Ovary (tissue), 7 donors: ENCODE measurements at regions not wholly inside any gene's neighbourhood (a gene's known extent, or its start where the extent isn't known, plus 50 kb on each side); places are given as distances from the start of the nearest gene placed in this dataset.

Experiments used
- DNase-seq, 5 donors: peaks; one replicate each; pipeline ENCODE4 v3.0.0-alpha.2; 2019 to 2020
- H3K27ac ChIP-seq, 2 donors: fragments of 200-600 bp; one replicate each; pipeline versions ENCODE4 v1.5.1 to v1.8.0; 2019 to 2022
- H3K27me3 ChIP-seq: fragments of 200-600 bp; one replicate; pipeline ENCODE4 v1.8.0; 2022
- H3K36me3 ChIP-seq: fragments of 200-600 bp; sonication (generic); one replicate; pipeline ENCODE4 v1.5.1; 2019
- H3K4me1 ChIP-seq: one replicate; pipeline ENCODE4 v1.8.1; 2013; ENCODE audit warnings: mild to moderate bottlenecking, moderate library complexity; ENCODE audit not compliant: insufficient read depth
- H3K4me3 ChIP-seq: fragments of 200-600 bp; sonication (generic); one replicate; pipeline ENCODE4 v1.5.1; 2017
- H3K9me3 ChIP-seq, 2 donors: fragments of 200-600 bp in 1 of 2; sonication (generic) in 1 of 2; one replicate each; pipeline versions ENCODE4 v1.5.1 to v1.8.1; 2013 to 2019; ENCODE audit warnings: mild to moderate bottlenecking in 1 of 2, moderate library complexity in 1 of 2
- EP300 ChIP-seq: sonication (generic); formaldehyde crosslinking; IDR thresholded peaks from one replicate; pipeline ENCODE4 v1.6.1; 2017; ENCODE audit warnings: antibody characterized with exemption
- POLR2A ChIP-seq: fragments of 450-650 bp; IDR thresholded peaks from one replicate; pipeline ENCODE4 v1.6.1; 2017; ENCODE audit warnings: antibody characterized with exemption, mild to moderate bottlenecking, moderate library complexity
- WGBS, 3 donors: extraction: QIAGEN DNeasy Blood & Tissue Kit in 1 of 3; methylation state at CpG; one replicate each; pipeline versions ENCODE4 v1.1.5 to v1.1.7; 2013 to 2017; 5-methylcytosine and 5-hydroxymethylcytosine counted together
- intact Hi-C, 4 donors: fragments of 100-400 bp; cut with DNase I; formaldehyde crosslinking; loops; one replicate each; pipeline versions ENCODE4 v1.11.0 to v1.15.1; 2022 to 2023
- TF ChIP-seq, protein P1 (sequence below), 3 donors: fragments of 450-650 bp in 2 of 3; fragments of 200-600 bp in 1 of 3; IDR thresholded peaks; one replicate each; pipeline versions ENCODE4 v1.5.1 to v1.8.0; 2016 to 2022; ENCODE audit warnings: antibody characterized with exemption in 3 of 3, mild to moderate bottlenecking in 1 of 3
- donor health status: DM: no; HTN: no; CAD: no; lungs with moderate emphysema.
- donor health status: DM: no; HTN: no; CAD: no.
- donor health status: Bipolar disorder and iron deficiency.
- donor health status: DM: no; HTN: no; CAD: no.
- donor health status: DM: yes; HTN: yes; CAD: no.

- WGBS, 3 donors: 61 to 83% (median 74%) methylated on average over 4 of the region's 4 CpGs
- intact Hi-C loops: no loop called here
- no peak for DNase-seq
- TF ChIP-seq EP300 (no peak), POLR2A (no peak)
- TF ChIP-seq, protein P1, sequence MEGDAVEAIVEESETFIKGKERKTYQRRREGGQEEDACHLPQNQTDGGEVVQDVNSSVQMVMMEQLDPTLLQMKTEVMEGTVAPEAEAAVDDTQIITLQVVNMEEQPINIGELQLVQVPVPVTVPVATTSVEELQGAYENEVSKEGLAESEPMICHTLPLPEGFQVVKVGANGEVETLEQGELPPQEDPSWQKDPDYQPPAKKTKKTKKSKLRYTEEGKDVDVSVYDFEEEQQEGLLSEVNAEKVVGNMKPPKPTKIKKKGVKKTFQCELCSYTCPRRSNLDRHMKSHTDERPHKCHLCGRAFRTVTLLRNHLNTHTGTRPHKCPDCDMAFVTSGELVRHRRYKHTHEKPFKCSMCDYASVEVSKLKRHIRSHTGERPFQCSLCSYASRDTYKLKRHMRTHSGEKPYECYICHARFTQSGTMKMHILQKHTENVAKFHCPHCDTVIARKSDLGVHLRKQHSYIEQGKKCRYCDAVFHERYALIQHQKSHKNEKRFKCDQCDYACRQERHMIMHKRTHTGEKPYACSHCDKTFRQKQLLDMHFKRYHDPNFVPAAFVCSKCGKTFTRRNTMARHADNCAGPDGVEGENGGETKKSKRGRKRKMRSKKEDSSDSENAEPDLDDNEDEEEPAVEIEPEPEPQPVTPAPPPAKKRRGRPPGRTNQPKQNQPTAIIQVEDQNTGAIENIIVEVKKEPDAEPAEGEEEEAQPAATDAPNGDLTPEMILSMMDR (IDR thresholded peaks at IDR 0.05): no peak
- no peak overlapping the region for H3K27ac ChIP-seq
- no peaks in the 10 kb centered on the region for H3K27me3 ChIP-seq
- H3K4me3 ChIP-seq: no peak overlapping the region
- H3K4me1 ChIP-seq: no peaks in the 10 kb centered on the region
- no peaks in the 10 kb centered on the region for H3K9me3 ChIP-seq
- H3K36me3 ChIP-seq: no peaks in the 10 kb centered on the region
Measured at GRCh38 chr11:11706028-11706427, 84.2 kb upstream of the GALNT18 start.

DNA sequence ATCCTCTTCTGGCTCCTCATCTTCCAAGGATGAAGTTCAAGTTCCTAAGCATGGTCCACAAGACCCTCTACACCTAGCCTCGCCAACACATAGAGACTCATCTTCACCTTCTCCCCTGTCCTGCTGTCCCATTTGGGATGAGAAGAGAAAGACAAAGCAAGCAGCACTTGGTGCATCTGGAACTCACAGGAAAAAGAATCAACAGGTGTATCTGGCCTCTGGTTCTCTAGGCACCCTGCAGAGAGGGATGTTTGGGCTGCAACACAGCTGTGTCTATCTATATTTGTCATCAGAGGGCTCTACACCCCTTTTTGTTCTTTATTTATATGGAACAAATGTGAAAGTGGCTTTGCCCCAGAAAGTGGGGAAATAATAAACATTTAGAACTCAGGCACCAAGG is 82.1 kb upstream of the GALNT18 start:
- Histone ChIP-seq H3K27me3 (no peaks in the 10 kb centered on the region), H3K9me3 (no peaks in the 10 kb centered on the region), H3K4me1 (no peaks in the 10 kb centered on the region), H3K36me3 (no peaks in the 10 kb centered on the region), H3K27ac (no peak overlapping the region), H3K4me3 (no peak overlapping the region)
- intact Hi-C loops: no loop called here
- 80 to 100% (median 87%) methylated on average over 1 of the region's 1 CpG for WGBS, 3 donors
- TF ChIP-seq, protein P1 (IDR thresholded peaks at IDR 0.05): no peak
- TF ChIP-seq POLR2A (no peak), EP300 (no peak)
- no peak for DNase-seq

DNA sequence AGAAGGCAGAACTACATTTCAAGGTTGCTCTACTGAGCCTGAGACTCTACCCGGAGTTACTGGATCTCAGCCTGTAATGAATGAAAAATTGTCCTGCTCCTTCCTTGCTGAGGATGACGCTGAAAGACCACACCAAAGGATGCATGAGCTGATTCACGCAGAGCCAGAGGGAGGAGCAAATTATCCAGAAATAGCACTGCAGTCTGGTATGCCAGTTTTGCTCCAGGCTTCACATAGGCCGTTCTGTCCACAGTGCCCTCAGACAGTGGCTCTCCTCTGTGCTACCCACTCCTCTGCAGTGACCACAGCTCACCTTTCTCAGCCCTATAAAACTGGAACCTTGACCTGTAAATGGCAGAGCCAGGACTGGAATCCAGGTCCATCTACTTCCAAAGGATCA is 79.3 kb upstream of the GALNT18 start:
- Histone ChIP-seq H3K4me3 (no peak overlapping the region), H3K27ac (no peak overlapping the region), H3K27me3 (no peaks in the 10 kb centered on the region), H3K4me1 (no peaks in the 10 kb centered on the region), H3K36me3 (no peaks in the 10 kb centered on the region), H3K9me3 (no peaks in the 10 kb centered on the region)
- intact Hi-C loops: no loop called here
- DNase-seq: no peak
- WGBS, 3 donors: 37 to 55% (median 52%) methylated on average over 4 of the region's 4 CpGs
- TF ChIP-seq, protein P1 (IDR thresholded peaks at IDR 0.05): no peak
- TF ChIP-seq POLR2A (no peak), EP300 (no peak)

GRCh38 chr11:11697796-11698195 is 76.0 kb upstream of the GALNT18 start:
- DNase-seq: no peak
- no peaks in the 10 kb centered on the region for H3K9me3 ChIP-seq
- no peak for TF ChIP-seq POLR2A
- TF ChIP-seq, protein P1 (IDR thresholded peaks at IDR 0.05): no peak
- no peak for TF ChIP-seq EP300
- no peak overlapping the region for H3K27ac ChIP-seq
- intact Hi-C loops: no loop called here
- H3K36me3 ChIP-seq: no peaks in the 10 kb centered on the region
- 45 to 48% (median 47%) methylated on average over 1 of the region's 1 CpG for WGBS, 3 donors
- no peak overlapping the region for H3K4me3 ChIP-seq
- H3K27me3 ChIP-seq: no peaks in the 10 kb centered on the region
- no peaks in the 10 kb centered on the region for H3K4me1 ChIP-seq
